Inflammatory macrophage treated with lipopolysaccharide for 1 hour (primary cell): ENCODE measurements at regions not wholly inside any gene's neighbourhood (a gene's known extent, or its start where the extent isn't known, plus 50 kb on each side); places are given as distances from the start of the nearest gene placed in this dataset.
"Not testable (repeated sequence)": the region's sequence is repeated elsewhere in the genome, so short reads cannot be mapped to it uniquely, and the experiment has no call there.

Experiments
- DNase-seq, 2 donors: peaks; one replicate each; pipeline ENCODE4 v3.0.0-alpha.2; 2020 to 2022

DNA sequence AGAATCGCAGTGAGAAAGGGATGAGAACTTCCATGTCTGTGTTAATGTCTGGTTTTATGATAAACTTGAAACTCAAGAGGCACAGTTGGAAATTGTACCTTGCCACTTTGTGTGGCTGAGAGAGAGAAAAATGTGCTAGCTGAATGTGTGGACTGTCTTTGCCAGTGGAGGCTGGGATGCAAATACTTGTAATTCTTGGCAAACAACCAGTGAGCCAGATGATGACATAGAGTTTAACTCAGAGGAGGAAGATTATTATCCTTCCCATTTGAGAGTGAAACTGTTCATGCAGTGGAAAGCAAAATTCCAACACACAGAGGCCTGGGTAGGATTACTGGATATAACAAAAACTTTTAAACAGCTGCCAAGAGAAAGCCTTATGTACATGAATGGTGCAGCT is 349.1 kb upstream of the NPAP1 start:
- not testable (repeated sequence) for DNase-seq

DNA sequence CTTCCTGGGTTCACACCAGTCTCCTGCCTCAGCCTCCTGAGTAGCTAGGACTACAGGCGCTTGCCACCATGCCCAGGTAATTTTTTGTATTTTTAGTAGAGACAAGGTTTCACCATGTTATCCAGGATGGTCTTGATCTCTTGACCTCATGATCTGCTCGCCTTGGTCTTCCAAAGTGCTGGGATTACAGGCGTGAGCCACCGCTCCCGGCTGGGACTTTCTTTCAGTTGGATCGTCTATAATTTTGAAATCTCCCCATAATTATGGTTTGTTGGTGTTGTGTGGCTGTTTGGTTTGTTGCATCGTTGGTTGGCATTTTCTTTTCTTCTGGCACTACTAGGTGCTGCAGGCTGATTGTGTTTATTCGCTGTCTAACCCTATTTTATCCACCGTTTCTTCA is 343.6 kb upstream of the NPAP1 start:
- not testable (repeated sequence) for DNase-seq

DNA sequence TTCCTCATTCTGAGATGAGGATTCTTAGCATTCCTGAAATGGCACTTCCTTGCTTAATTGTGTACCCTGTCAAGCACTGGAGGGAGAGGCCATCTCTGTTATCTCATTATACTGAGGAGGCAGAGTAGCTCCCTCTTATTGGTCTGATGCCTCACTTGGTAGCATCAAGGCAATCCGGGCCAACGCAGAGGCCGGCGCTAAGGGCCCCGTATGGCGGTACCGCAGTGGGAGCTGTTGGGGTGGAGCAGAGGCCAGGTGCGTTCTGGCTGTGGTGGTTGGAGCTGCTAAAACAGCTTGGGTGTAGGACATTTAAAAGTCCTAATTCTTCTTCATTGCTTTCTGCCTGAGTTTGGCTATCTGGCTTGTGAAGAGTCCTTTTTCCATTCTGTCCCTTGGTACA is 333.7 kb upstream of the NPAP1 start:
- DNase-seq: not testable (repeated sequence)

DNA sequence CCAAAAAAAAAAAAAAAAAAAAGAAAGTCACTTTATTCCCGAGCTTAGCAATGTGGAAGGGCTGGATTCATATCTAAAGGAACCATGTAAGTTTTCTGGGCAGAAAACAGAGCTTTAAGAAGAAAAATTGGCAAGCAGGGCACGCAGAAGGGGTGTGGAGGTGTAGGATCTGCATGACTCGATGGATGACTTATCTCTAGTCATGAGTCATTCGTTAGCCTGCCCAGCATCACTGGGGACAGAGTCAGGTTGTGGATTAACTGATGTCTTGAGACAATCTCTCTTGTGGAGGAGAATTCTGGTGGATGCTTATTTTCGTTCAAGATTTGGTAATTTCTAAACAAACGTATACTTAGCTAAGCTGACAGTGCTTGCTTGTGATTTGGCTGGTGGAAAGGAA is 322.8 kb upstream of the NPAP1 start:
- not testable (repeated sequence) for DNase-seq

DNA sequence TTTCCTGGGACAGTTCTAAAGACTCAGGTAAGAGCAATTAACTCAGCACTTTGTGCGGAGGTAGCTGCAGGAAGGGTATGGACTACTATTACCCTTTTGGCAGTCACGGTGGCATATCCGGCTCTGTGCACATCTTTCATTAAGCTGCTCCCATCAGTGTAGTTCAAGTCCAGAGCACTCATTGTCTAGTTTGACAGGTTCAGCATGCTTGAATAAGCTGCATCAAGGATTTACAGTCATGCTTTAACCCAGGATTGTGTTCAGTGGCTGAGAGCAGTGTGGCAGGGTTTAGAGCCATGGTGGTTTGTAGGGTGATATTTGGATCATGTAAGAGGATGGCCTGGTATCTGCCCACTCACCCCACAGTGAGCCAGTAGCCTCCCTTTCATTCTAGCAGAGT is 294.5 kb upstream of the NPAP1 start:
- DNase-seq: not testable (repeated sequence)

DNA sequence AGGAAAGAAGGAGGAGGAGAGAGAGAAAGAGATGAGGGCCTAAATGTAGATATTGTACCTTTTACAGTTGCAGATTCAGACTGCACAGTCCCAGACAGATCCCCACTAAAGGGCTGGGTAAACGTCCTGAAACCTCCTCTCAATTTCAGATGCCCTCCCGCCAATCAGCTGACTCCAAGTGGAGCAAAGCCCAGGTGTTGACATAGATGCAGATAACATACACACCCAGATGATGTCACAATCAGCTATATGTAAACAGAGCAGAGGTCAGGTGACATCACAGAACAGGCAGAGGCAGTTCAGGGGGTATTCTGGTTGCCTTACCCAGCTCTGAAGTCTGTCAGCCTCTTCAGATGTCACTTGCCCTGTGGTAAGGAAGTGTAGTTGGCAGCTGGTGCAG is 290.3 kb upstream of the NPAP1 start:
- DNase-seq: not testable (repeated sequence)

DNA sequence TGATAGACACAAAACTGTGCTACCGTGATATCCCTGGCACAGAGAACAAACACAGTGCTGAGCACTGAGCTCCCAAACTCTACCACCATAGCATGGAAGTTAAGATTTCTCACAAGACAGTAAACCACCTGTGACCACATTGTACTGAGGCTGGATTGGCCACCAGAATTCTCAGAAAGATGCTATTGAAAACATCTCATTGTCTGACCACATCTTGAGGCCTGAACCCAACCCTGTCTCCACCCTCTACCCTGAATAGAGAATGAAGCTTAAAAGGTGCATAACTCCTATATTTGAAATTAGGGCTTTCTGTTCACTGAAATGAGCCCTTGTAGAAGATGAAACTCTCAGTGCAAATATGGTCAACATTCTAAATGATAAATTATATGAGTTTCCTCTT is 281.3 kb upstream of the NPAP1 start:
- DNase-seq: no peak

DNA sequence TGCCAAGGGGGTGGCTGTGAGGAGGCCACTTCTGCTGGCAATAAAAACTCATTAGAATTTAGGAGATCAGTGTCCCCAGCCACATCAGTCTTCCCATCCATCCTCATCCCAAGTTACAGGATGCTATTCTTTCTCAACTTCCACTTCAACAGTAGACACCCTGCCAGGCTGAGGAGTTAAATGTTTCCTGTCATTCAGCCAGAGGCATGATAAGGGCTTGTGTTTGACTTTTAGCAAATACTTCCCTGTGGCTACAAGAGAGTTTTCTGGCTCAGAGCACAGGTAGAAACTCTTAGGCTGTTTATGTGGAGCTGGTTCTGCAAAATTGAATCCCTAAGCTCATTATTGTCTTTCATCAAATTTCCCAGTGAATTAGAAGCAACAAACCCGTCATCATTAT is 262.9 kb upstream of the NPAP1 start:
- not testable (repeated sequence) for DNase-seq

DNA sequence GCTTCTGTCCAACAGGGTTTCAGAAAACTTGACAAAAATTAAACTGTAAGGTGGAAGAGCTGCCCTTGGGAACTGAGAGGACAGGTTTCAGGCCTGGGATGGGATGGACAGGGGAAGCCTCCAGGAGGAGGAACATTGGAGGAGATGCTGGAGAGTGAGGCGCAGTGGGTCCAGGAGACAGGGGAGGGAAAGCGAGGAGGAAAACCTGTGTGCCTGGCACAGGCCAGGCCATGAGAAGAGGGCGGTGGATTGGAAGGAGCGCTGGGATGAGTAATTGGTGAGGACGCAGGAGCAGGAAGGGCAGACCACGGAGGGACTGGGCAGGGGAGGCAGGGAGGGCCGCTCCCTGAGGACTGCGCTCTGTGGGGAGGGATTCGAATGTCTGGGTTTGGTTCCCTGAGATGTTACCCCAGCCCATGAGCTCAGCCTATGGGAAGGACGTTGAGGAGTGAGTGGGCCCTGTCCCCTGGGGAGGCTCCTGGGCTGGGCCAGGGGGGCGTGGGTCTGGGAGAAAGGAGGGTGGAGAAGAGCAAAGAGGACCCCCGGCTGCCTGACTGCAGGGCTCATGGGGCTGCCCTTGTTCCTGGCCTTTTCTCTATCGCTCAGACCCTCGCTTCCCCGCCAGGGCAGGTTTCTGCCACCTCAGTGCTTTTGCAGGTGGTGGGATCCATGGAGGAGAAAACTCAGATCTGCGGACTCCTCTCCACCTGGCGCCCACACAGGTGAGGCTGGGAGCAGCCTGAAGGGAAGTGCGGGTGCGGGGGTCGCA is 249.1 kb upstream of the NPAP1 start:
- DNase-seq: not testable (repeated sequence)

DNA sequence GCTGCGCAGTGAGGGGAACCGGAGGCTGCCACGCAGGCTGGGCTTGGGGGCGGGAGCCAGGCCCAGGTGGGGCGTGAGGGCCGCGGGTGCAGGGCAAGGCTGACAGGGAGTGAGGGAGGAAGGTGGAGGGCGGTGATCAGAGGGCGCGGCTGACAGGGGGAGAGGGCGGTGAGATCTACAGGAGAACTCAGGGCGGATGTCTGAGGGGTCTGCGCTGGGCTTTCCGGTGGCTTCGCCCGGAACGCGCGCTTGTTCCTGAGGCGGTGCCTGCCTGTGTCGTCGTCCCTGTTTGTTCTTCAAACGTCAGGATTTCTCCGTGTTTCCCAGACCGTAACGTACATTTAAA is 248.5 kb upstream of the NPAP1 start:
- not testable (repeated sequence) for DNase-seq

DNA sequence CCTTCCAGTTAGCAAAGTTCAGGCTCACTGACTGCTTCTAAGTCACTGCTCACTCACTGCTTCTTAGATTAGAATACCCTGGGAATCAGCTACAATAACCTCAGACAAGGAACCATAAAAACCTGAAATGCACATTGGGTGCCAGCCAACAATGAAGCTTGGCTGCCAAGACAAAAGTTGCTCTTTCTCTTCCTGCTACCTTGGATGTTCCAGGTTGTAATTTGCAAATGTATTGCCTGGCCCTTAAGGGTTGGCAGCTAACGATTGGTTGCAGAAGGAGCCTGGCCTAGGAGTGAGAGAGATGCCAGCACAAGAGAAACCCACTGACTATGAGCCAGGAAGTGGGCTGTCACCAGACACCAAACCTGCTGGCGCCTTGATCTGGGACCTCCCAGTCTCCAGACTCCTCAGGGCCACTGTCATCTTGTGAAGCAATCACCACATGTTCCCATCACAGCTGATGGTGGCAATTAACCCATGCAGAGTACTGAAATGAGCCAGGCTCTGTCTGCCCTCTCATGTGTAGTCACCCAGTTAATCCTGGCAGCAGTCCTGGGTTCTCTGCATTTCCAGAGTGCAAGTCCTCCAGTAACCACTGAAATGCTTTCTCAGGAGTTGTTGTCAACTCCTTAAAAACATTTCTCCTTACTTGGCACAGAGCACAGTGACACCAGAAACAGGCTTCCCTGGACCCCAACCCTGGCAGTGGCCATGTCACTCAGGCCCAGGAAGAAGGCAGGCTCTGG is 240.3 kb upstream of the NPAP1 start:
- DNase-seq: not testable (repeated sequence)

DNA sequence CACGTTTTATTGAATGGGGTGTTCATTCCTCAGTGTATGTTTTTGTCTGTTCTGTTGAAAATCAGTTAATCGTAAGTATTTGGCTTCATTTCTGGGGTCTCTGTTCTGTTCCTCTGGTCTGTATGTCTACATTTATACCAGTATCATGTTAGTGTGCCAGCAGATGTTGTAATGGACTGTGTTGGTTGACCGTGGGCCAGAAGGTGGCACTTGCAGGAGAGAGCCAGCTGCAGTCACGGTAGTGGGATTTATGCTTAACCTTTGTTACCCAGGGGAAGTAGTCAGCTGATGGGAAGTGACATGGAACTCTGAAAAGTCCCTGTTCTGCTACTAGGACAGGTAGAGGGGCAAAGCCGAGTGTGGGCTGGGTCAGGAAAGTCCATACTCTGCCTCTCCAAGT is 238.3 kb upstream of the NPAP1 start:
- not testable (repeated sequence) for DNase-seq

DNA sequence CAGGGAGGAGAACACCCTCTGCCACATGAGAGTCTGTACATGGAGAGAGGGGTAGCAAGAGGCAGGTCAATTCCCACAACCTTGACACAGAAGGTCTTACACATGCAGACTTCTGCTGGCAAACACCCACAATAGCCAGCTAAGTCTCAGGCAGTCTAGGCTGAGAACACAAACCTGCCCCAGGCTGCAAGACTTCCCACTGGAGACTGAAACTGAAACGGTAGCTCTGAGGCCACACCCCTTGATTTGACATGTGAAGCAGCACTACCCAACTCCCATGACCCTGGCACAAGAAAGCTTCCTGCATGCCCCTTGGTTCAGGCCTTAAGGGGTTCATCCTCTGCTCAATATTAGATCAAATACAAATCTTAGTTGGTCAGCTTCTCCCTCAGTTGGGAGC is 237.8 kb upstream of the NPAP1 start:
- not testable (repeated sequence) for DNase-seq

DNA sequence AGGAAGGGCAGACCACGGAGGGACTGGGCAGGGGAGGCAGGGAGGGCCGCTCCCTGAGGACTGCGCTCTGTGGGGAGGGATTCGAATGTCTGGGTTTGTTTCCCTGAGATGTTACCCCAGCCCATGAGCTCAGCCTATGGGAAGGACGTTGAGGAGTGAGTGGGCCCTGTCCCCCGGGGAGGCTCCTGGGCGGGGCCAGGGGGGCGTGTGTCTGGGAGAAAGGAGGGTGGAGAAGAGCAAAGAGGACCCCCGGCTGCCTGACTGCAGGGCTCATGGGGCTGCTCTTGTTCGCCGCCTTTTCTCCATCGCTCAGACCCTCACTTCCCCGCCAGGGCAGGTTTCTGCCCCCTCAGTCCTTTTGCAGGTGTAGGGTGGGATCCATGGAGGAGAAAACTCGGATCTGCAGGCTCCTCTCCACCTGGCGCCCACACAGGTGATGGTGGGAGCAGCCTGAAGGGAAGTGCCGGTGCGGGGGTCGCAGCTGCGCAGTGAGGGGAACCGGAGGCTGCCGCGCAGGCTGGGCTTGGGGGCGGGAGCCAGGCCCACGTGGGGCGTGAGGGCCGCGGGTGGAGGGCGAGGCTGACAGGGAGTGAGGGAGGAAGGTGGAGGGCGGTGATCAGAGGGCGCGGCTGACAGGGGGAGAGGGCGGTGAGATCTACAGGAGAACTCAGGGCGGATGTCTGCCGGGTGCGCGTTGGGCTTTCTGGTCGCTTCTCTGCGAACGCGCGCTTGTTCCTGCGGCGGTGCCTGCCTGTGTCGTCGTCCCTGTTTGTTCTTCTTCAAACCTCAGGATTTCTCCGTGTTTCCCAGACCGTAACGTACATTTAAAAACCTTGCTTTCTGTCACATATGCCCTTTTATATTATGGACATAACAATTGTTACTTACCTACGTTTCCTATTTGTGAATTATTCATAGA is 198.2 kb upstream of the NPAP1 start:
- not testable (repeated sequence) for DNase-seq

DNA sequence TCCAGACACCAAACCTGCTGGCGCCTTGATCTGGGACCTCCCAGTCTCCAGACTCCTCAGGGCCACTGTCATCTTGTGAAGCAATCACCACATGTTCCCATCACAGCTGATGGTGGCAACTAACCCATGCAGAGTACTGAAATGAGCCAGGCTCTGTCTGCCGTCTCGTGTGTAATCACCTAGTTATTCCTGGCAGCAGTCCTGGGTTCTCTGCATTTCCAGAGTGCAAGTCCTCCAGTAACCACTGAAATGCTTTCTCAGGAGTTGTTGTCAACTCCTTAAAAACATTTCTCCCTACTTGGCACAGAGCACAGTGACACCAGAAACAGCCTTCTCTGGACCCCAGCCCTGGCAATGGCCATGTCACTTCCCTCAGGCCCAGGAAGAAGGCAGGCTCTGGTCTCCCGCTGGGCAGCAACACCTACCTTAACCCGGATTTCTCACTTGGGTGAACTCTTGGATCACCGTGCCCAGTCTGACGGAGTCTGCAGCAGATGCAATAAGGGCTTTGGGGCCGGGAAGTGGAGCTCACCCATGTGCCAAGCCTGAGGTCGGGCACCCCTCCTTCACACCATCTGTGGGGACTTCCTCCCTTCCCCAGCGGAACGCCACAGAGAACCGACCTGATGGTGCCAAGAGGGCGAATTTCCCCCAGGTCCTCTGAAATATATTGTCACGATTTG is 189.5 kb upstream of the NPAP1 start:
- not testable (repeated sequence) for DNase-seq

DNA sequence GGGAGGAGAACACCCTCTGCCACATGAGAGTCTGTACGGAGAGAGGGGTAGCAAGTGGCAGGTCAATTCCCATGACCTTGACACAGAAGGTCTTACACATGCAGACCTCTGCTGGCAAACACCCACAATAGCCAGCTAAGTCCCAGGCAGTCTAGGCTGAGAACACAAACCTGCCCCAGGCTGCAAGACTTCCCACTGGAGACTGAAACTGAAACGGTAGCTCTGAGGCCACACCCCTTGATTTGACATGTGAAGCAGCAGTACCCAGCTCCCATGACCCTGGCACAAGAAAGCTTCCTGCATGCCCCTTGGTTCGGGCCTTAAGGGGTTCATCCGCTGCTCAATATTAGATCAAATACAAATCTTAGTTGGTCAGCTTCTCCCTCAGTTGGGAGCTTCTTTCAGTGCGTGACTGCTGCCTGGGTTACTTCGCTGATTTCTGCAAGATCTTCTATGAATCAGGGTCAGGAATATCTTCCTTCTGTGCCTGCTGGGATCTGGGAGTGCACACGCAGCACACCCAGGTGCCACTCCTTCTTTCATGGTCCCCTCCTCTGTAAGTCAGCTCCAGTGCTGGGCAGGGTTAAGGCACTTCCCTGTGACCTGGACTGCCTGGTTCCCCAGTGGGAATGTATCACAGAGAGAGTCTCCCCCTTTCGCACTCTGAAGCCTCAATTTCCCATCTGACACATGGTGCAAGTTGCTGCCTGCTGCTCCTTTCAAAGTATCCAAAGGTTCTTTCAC is 187.2 kb upstream of the NPAP1 start:
- DNase-seq: not testable (repeated sequence)

DNA sequence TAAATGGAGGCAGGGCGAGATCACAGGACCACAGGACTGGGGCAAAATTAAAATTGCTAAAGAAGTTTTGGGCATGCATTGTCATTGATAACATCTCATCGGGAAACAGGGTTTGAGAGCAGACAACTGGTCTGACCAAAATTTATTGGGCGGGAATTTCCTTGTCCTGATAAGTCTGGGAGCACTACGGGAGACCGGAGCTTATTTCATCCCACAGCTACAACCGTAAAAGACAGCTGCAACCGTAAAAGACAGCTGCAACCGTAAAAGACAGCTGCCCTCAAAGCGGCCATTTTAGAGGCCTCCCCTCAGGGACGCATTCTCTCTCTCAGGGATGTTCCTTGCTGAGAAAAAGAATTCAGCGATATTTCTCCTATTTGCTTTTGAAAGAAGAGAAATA is 170.4 kb upstream of the NPAP1 start:
- not testable (repeated sequence) for DNase-seq

DNA sequence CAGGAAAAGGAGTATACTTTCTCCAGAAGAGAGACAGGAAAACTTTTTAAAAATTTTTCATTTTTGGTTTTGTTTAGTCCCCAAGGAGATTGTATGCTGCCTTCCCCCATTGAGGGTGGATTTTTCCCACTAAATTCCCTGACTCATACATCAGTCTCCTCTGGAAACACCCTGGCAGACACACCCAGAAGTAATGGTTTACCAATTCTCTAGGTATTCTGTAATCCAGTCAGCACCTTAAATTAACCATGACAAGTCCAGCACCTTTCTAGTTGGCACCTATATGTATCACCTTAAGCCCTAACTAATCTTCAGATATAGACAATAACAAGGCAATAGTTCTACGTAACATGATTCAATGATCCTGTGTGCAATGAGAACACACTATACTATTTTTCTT is 165.9 kb upstream of the NPAP1 start:
- not testable (repeated sequence) for DNase-seq

DNA sequence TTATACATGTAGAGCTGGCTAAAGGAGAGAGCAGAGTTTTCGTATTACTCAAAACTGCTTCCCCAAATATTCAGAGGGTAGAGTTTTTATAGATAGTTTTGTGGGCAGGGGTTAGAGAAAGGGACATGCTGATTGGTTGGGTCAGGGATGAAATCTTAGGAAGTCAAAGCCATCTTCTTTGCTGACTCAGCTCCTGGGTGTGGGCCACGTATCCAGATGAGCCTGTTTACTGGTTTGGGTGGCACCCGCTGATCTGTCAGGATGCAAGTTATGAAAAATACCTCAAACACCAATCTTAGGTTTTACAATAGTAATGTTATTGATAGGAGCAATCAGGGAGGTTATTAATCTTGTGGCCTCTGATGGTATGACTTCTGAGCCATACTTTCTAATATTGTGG is 164.0 kb upstream of the NPAP1 start:
- not testable (repeated sequence) for DNase-seq

DNA sequence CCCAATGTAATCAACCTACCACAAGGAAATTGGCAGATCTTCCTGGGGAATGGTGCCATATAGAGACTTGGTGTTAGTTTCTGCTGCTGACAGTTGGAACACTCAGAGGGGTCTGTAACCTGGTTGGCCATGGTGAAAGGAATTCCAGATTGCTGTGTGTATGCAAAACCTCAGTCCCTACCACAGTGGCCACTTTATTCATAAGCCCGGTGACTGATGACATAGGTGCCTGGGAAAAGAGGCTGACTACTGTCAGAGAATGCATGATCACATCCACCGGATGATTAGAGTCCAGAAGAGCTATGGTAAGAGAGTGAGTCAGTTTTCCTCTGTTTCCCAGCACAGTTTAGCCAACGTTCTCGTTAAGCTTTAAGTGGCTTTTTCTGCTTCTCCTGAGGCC is 156.8 kb upstream of the NPAP1 start:
- not testable (repeated sequence) for DNase-seq

DNA sequence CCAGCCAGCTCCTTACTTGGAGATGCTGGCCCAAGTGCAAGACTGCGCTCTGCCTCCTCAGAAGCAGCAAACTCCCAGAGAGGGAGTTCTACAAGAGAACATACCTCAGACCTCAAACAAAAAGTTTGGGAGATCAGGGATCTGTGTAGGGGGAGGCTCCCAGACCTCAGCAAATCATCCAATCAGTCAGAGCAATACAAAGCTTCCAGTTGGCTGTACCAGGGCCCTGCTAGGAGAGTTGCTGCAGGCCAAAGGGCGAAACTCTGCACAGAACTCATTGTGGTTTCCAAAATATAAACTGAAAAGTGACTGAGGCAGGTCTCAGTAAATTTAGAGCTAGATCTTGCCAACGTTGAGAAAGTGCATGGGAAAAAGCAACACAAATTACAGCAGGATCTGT is 144.3 kb upstream of the NPAP1 start:
- not testable (repeated sequence) for DNase-seq

DNA sequence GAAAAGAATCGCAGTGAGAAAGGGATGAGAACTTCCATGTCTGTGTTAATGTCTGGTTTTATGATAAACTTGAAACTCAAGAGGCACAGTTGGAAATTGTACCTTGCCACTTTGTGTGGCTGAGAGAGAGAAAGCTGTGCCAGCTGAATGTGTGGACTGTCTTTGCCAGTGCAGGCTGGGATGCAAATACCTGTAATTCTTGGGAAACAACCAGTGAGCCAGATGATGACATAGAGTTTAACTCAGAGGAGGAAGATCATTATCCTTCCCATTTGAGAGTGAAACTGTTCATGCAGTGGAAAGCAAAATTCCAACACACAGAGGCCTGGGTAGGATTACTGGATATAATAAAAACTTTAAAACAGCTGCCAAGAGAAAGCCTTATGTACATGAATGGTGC is 141.5 kb upstream of the NPAP1 start:
- DNase-seq: not testable (repeated sequence)
